ENCODE measurements at regions not wholly inside any gene's neighbourhood (a gene's known extent, or its start where the extent isn't known, plus 50 kb on each side); places are given as distances from the start of the nearest gene placed in this dataset.

- Mint-ChIP-seq H3K27ac (no peak overlapping the region), H3K36me3 (no peaks in the 10 kb centered on the region; the same call in 1 of the 2 replicates), H3K4me1 (peaks cover 19% of the 10 kb centered on the region), H3K9me3 (peaks cover 17% of the 10 kb centered on the region), H3K4me3 (no peak overlapping the region), H3K27me3 (ENCODE audit: low read depth) (no peaks in the 10 kb centered on the region)
- DNase-seq (ENCODE audit: low spot score), result no peak
- ChIA-PET CTCF (interaction anchor here (0.7 kb wide), 1 partner anchor 57 kb away, joined by 3 read pairs; no protein-coding TSS in a partner anchor), POLR2A (no interaction called here)
- no peak for ATAC-seq
- TF ChIP-seq FOXP1 (CRISPR knock-in tag; IDR thresholded peaks at IDR 0.05; ENCODE audit: borderline replicate concordance) (no peak), CBFB (CRISPR knock-in tag; IDR thresholded peaks at IDR 0.05; ENCODE audit: low read depth) (no peak), PRRX2 (CRISPR knock-in tag; IDR thresholded peaks at IDR 0.05) (no peak), CREB1 (CRISPR knock-in tag; IDR thresholded peaks at IDR 0.05) (no peak)
Observed at GRCh38 chr4:128512161-128512560, 224.5 kb upstream of the PGRMC2 start.

- Mint-ChIP-seq H3K27ac (no peak overlapping the region), H3K9me3 (peaks cover 21% of the 10 kb centered on the region), H3K4me3 (no peak overlapping the region), H3K27me3 (ENCODE audit: low read depth) (no peaks in the 10 kb centered on the region), H3K36me3 (no peaks in the 10 kb centered on the region; the same call in 1 of the 2 replicates), H3K4me1 (peaks cover 19% of the 10 kb centered on the region)
- ChIA-PET POLR2A (interaction anchor here (0.6 kb wide), 1 partner anchor 18 kb away, joined by 4 read pairs; no protein-coding TSS in a partner anchor), CTCF (no interaction called here)
- DNase-seq (ENCODE audit: low spot score) (no peak), ATAC-seq (no peak)
- TF ChIP-seq FOXP4 (CRISPR knock-in tag; IDR thresholded peaks at IDR 0.05), result no peak
- TF ChIP-seq SMAD4 (CRISPR knock-in tag; IDR thresholded peaks at IDR 0.05), result no peak
- no peak for TF ChIP-seq ZNF512 (CRISPR knock-in tag; IDR thresholded peaks at IDR 0.05; ENCODE audit: borderline replicate concordance)
- TF ChIP-seq PREB (CRISPR knock-in tag; IDR thresholded peaks at IDR 0.05; ENCODE audit: borderline replicate concordance), result no peak
- no peak for TF ChIP-seq NR3C1 (CRISPR knock-in tag; conservative IDR thresholded peaks at IDR 0.05; ENCODE audit: low read depth)
- no peak for TF ChIP-seq ETV6 (CRISPR knock-in tag; IDR thresholded peaks at IDR 0.05)
- TF ChIP-seq TEAD1 (CRISPR knock-in tag; IDR thresholded peaks at IDR 0.05), result no peak
Observed at GRCh38 chr4:128510850-128511249, 223.2 kb upstream of the PGRMC2 start.

GRCh38 chr4:128502818-128503527, 215.4 kb upstream of the PGRMC2 start:
- POLR2A ChIA-PET, result no interaction called here
- H3K9me3 Mint-ChIP-seq, result peaks cover 81% of the 10 kb centered on the region
- TF ChIP-seq, protein P1, sequence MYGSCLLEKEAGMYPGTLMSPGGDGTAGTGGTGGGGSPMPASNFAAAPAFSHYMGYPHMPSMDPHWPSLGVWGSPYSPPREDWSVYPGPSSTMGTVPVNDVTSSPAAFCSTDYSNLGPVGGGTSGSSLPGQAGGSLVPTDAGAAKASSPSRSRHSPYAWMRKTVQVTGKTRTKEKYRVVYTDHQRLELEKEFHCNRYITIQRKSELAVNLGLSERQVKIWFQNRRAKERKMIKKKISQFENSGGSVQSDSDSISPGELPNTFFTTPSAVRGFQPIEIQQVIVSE (CRISPR knock-in tag; IDR thresholded peaks at IDR 0.05; ENCODE audit: borderline replicate concordance), result no peak
- TF ChIP-seq EMX1 (CRISPR knock-in tag; IDR thresholded peaks at IDR 0.05) (no peak), PREB (CRISPR knock-in tag; IDR thresholded peaks at IDR 0.05; ENCODE audit: borderline replicate concordance) (no peak), FOXP4 (CRISPR knock-in tag; IDR thresholded peaks at IDR 0.05) (no peak), ARID4B (CRISPR knock-in tag; IDR thresholded peaks at IDR 0.05; ENCODE audit: borderline replicate concordance) (no peak)
- TF ChIP-seq, protein P2, sequence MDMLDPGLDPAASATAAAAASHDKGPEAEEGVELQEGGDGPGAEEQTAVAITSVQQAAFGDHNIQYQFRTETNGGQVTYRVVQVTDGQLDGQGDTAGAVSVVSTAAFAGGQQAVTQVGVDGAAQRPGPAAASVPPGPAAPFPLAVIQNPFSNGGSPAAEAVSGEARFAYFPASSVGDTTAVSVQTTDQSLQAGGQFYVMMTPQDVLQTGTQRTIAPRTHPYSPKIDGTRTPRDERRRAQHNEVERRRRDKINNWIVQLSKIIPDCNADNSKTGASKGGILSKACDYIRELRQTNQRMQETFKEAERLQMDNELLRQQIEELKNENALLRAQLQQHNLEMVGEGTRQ (CRISPR knock-in tag; IDR thresholded peaks at IDR 0.05), result no peak

More at GRCh38 chr4:128502818-128503527, 215.4 kb upstream of the PGRMC2 start:
- H3K36me3 Mint-ChIP-seq, result peaks cover 22% of the 10 kb centered on the region
- no peak overlapping the region for H3K4me3 Mint-ChIP-seq
- H3K27ac Mint-ChIP-seq, result no peak overlapping the region
- H3K27me3 Mint-ChIP-seq (ENCODE audit: low read depth), result no peaks in the 10 kb centered on the region; the same call in 1 of the 2 replicates
- CTCF ChIA-PET, result no interaction called here
- ATAC-seq (no peak), DNase-seq (ENCODE audit: low spot score) (no peak)
- H3K4me1 Mint-ChIP-seq, result no peaks in the 10 kb centered on the region
